Midbrain (tissue), 1 donor: ENCODE measurements at regions not wholly inside any gene's neighbourhood (a gene's known extent, or its start where the extent isn't known, plus 50 kb on each side); places are given as distances from the start of the nearest gene placed in this dataset.
A peak's percentile ranks its signal among the peaks of the same experiment; 100 is the strongest.

Source experiments
- DNase-seq: peaks from one replicate; lab custom pipeline; 2025; lab: John Stamatoyannopoulos, UW

DNA sequence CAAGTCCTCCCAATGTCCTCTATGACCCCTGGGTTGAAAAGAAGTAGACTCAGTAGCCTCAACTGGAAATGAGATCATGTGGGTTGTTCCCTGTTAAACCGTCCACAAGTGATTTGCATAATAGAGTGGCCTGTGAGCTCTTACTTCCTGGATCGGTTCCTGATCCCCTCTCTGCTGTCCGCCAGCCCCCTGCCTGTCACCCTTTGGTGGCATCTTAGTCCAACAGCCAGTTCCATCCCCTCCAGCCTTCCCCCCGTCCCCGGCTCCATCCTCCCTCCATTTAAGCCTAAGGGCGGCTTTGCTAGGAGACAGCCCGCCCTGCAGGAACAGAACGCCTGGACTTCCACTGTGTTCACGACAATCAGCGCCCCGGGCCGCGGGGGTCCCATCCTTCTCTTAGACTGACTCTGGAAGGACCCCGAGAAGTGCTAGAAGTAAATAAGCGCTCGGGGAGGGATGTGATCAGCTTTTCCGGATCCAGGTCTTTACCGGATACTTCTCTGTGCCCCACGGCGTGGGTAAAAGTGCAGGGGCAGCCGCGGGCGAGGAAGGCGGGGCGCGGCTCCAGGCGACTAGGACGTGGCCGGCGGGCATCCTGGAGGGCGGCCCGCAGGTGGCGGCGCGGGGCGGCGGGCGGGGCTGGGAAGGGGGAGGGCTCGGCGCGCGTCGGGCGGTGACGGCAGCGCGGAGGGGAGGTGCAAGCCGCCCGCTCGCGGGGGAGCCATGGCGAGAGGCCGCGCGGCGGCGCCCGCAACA is 51.2 kb upstream of the ULK4 start:
- DNase-seq: peak; percentile 69

DNA sequence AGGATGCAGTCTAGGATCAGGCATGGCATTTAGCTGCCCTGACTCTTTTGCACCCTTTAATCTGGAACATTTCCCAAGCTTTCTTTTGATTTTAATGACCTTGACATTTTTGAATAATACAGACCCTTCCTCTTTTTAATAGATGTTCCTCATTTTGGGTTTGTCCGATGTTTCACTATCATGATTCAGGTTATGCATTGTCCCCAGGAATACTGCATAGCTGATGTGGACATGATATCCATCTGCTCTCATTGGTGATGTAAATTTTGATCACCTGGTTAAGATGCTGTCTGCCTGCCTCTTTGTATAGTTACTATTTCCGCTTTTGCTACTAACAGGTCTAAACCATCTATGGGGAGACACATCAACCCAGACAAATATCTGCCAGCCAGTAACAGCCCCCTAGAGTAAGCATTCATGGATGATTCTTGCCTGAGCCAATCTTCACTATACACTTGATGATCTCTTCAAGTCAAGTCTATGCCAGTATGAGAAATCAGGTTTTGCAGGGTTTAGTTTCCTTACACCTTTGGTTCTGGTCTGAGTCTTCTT is 50.6 kb upstream of the ULK4 start:
- no peak for DNase-seq
